ENCODE measurements at regions not wholly inside any gene's neighbourhood (a gene's known extent, or its start where the extent isn't known, plus 50 kb on each side); places are given as distances from the start of the nearest gene placed in this dataset.
"Not testable (repeated sequence)": the region's sequence is repeated elsewhere in the genome, so short reads cannot be mapped to it uniquely, and the experiment has no call there.

GRCh38 chr2:72031346-72032110 is 116.1 kb downstream of the CYP26B1 start:
- no peak for DNase-seq

- DNase-seq: no peak
These were observed 118.7 kb downstream of the CYP26B1 start for GRCh38 chr2:72028996-72029395.

GRCh38 chr2:72028351-72028995 is 119.2 kb downstream of the CYP26B1 start:
- DNase-seq: no peak

GRCh38 chr2:72027426-72028161 is 120.1 kb downstream of the CYP26B1 start:
- no peak for DNase-seq

GRCh38 chr2:72026819-72027425 is 120.7 kb downstream of the CYP26B1 start:
- no peak for DNase-seq

GRCh38 chr2:72024451-72025175 is 123.0 kb downstream of the CYP26B1 start:
- DNase-seq: no peak

GRCh38 chr2:72023678-72024390 is 123.8 kb downstream of the CYP26B1 start:
- no peak for DNase-seq

GRCh38 chr2:72021371-72021770 is 126.3 kb downstream of the CYP26B1 start:
- not testable (repeated sequence) for DNase-seq

- DNase-seq: no peak
These were observed 132.4 kb downstream of the CYP26B1 start for GRCh38 chr2:72015266-72015665.

GRCh38 chr2:72014831-72015230 is 132.8 kb downstream of the CYP26B1 start:
- no peak for DNase-seq

GRCh38 chr2:72013726-72014125 is 133.9 kb downstream of the CYP26B1 start:
- no peak for DNase-seq

- no peak for DNase-seq
These were observed 134.6 kb downstream of the CYP26B1 start for GRCh38 chr2:72012886-72013574.

GRCh38 chr2:72011791-72012190 is 135.9 kb downstream of the CYP26B1 start:
- DNase-seq: no peak

GRCh38 chr2:72011370-72011689 is 136.3 kb downstream of the CYP26B1 start:
- no peak for DNase-seq

- no peak for DNase-seq
These were observed 136.9 kb downstream of the CYP26B1 start for GRCh38 chr2:72010647-72011369.

GRCh38 chr2:72008608-72009007 is 139.1 kb downstream of the CYP26B1 start:
- no peak for DNase-seq

GRCh38 chr2:72007402-72007801 is 140.3 kb downstream of the CYP26B1 start:
- DNase-seq: no peak

GRCh38 chr2:72006188-72006736 is 141.4 kb downstream of the CYP26B1 start:
- DNase-seq: no peak

- DNase-seq: no peak
These were observed 142.7 kb downstream of the CYP26B1 start for GRCh38 chr2:72004976-72005375.

- DNase-seq: no peak
These were observed 143.3 kb downstream of the CYP26B1 start for GRCh38 chr2:72004201-72004915.

All from Kasumi-1 (cell line).